A549 (cell line): ENCODE measurements at regions not wholly inside any gene's neighbourhood (a gene's known extent, or its start where the extent isn't known, plus 50 kb on each side); places are given as distances from the start of the nearest gene placed in this dataset.

Experiments
- KDM5A ChIP-seq: fragments of 200-600 bp; sonication (generic); IDR thresholded peaks from 2 replicates; pipeline ENCODE4 v1.6.1; 2016; ENCODE audit warnings: antibody characterized with exemption, mild to moderate bottlenecking
- TF ChIP-seq, protein P1 (sequence below): fragments of >200 bp; sonication (Bioruptor Twin); formaldehyde crosslinking; IDR thresholded peaks from 3 replicates; pipeline ENCODE4 v1.5.1; 2016

- TF ChIP-seq, protein P1, sequence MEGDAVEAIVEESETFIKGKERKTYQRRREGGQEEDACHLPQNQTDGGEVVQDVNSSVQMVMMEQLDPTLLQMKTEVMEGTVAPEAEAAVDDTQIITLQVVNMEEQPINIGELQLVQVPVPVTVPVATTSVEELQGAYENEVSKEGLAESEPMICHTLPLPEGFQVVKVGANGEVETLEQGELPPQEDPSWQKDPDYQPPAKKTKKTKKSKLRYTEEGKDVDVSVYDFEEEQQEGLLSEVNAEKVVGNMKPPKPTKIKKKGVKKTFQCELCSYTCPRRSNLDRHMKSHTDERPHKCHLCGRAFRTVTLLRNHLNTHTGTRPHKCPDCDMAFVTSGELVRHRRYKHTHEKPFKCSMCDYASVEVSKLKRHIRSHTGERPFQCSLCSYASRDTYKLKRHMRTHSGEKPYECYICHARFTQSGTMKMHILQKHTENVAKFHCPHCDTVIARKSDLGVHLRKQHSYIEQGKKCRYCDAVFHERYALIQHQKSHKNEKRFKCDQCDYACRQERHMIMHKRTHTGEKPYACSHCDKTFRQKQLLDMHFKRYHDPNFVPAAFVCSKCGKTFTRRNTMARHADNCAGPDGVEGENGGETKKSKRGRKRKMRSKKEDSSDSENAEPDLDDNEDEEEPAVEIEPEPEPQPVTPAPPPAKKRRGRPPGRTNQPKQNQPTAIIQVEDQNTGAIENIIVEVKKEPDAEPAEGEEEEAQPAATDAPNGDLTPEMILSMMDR = no peak
- no peak for TF ChIP-seq KDM5A
These were observed 66.7 kb upstream of the XCR1 start for GRCh38 chr3:46093966-46094365.
